ENCODE measurements at regions not wholly inside any gene's neighbourhood (a gene's known extent, or its start where the extent isn't known, plus 50 kb on each side); places are given as distances from the start of the nearest gene placed in this dataset.
"Not testable (repeated sequence)": the region's sequence is repeated elsewhere in the genome, so short reads cannot be mapped to it uniquely, and the experiment has no call there.

GRCh38 chr9:85302938-85303756 is 438.6 kb downstream of the AGTPBP1 start:
- Histone ChIP-seq H3K27ac (ENCODE audit: low read depth in 2 of 2, low read length in 2 of 2) (no peak overlapping the region), H3K4me1 (ENCODE audit: control insufficient read depth in 2 of 3, insufficient read depth in 2 of 3, low read depth in 1 of 3, low read length in 3 of 3) (no peaks in the 10 kb centered on the region), H3K9me3 (ENCODE audit: control insufficient read depth in 2 of 3, insufficient read depth in 1 of 3, low read length in 3 of 3) (no peaks in the 10 kb centered on the region), H3K27me3 (ENCODE audit: control insufficient read depth, insufficient read depth, low read length) (no peaks in the 10 kb centered on the region), H3K36me3 (ENCODE audit: control insufficient read depth in 2 of 3, insufficient read depth in 3 of 3, low read length in 3 of 3) (no peaks in the 10 kb centered on the region), H3K4me3 (ENCODE audit: low read length in 3 of 3) (no peak overlapping the region), H3K9ac (ENCODE audit: low read length in 3 of 3) (no peak overlapping the region)
- DNase-seq: no peak
- no peak for TF ChIP-seq CTCF (IDR thresholded peaks at IDR 0.05; ENCODE audit: borderline replicate concordance, extremely low read depth, insufficient read depth)
- intact Hi-C loops (cut with DNase I): no loop called here
- no peak for FAIRE-seq

GRCh38 chr9:85298499-85298898 is 443.3 kb downstream of the AGTPBP1 start:
- intact Hi-C loops (cut with DNase I): no loop called here
- Histone ChIP-seq H3K36me3 (ENCODE audit: control insufficient read depth in 2 of 3, insufficient read depth in 3 of 3, low read length in 3 of 3) (no peaks in the 10 kb centered on the region), H3K27ac (ENCODE audit: low read depth in 2 of 2, low read length in 2 of 2) (no peak overlapping the region), H3K9me3 (ENCODE audit: control insufficient read depth in 2 of 3, insufficient read depth in 1 of 3, low read length in 3 of 3) (peaks cover 0 to 4% (median 0%) of the 10 kb centered on the region in 3 donors), H3K4me1 (ENCODE audit: control insufficient read depth in 2 of 3, insufficient read depth in 2 of 3, low read depth in 1 of 3, low read length in 3 of 3) (no peaks in the 10 kb centered on the region), H3K27me3 (ENCODE audit: control insufficient read depth, insufficient read depth, low read length) (no peaks in the 10 kb centered on the region), H3K4me3 (ENCODE audit: low read length in 3 of 3) (no peak overlapping the region), H3K9ac (ENCODE audit: low read length in 3 of 3) (no peak overlapping the region)
- TF ChIP-seq CTCF (IDR thresholded peaks at IDR 0.05; ENCODE audit: borderline replicate concordance, extremely low read depth, insufficient read depth): no peak
- FAIRE-seq: no peak
- peak in 2 of 5 donors; percentile 55 to 57 for DNase-seq

- intact Hi-C loops (cut with DNase I); H3K4me1 ChIP-seq (ENCODE audit: control insufficient read depth in 2 of 3, insufficient read depth in 2 of 3, low read depth in 1 of 3, low read length in 3 of 3); H3K4me3 ChIP-seq (ENCODE audit: low read length in 3 of 3); FAIRE-seq; H3K9me3 ChIP-seq (ENCODE audit: control insufficient read depth in 2 of 3, insufficient read depth in 1 of 3, low read length in 3 of 3); H3K27ac ChIP-seq (ENCODE audit: low read depth in 2 of 2, low read length in 2 of 2); DNase-seq; H3K9ac ChIP-seq (ENCODE audit: low read length in 3 of 3); H3K27me3 ChIP-seq (ENCODE audit: control insufficient read depth, insufficient read depth, low read length); H3K36me3 ChIP-seq (ENCODE audit: control insufficient read depth in 2 of 3, insufficient read depth in 3 of 3, low read length in 3 of 3): not testable (repeated sequence)
Measured at GRCh38 chr9:85295244-85295643, 446.5 kb downstream of the AGTPBP1 start.

GRCh38 chr9:85292261-85292660 is 449.5 kb downstream of the AGTPBP1 start:
- Histone ChIP-seq H3K4me1 (ENCODE audit: control insufficient read depth in 2 of 3, insufficient read depth in 2 of 3, low read depth in 1 of 3, low read length in 3 of 3) (no peaks in the 10 kb centered on the region), H3K4me3 (ENCODE audit: low read length in 3 of 3) (no peak overlapping the region), H3K9me3 (ENCODE audit: control insufficient read depth in 2 of 3, insufficient read depth in 1 of 3, low read length in 3 of 3) (no peaks in the 10 kb centered on the region), H3K27me3 (ENCODE audit: control insufficient read depth, insufficient read depth, low read length) (no peaks in the 10 kb centered on the region), H3K27ac (ENCODE audit: low read depth in 2 of 2, low read length in 2 of 2) (no peak overlapping the region), H3K9ac (ENCODE audit: low read length in 3 of 3) (no peak overlapping the region), H3K36me3 (ENCODE audit: control insufficient read depth in 2 of 3, insufficient read depth in 3 of 3, low read length in 3 of 3) (no peaks in the 10 kb centered on the region)
- FAIRE-seq (no peak), DNase-seq (no peak)
- intact Hi-C loops (cut with DNase I): no loop called here
- TF ChIP-seq CTCF (IDR thresholded peaks at IDR 0.05; ENCODE audit: borderline replicate concordance, extremely low read depth, insufficient read depth): no peak
